Loucy (cell line): ENCODE measurements at regions not wholly inside any gene's neighbourhood (a gene's known extent, or its start where the extent isn't known, plus 50 kb on each side); places are given as distances from the start of the nearest gene placed in this dataset.

ENCODE experiments used
- H2AFZ ChIP-seq: fragments of 200-600 bp; sonication (generic); 2 replicates; pipeline ENCODE4 v1.6.0; 2016; ENCODE audit warnings: antibody characterized with exemption, mild to moderate bottlenecking, low read length, moderate library complexity
- H3F3A ChIP-seq: fragments of 200-600 bp; 2 replicates; pipeline ENCODE4 v1.6.0; 2016; ENCODE audit warnings: antibody characterized with exemption, low read depth, mild to moderate bottlenecking
- H3K27me3 ChIP-seq: fragments of 200-600 bp; sonication (generic); 2 replicates; pipeline ENCODE4 v1.6.1; 2014; ENCODE audit warnings: low read length, mild to moderate bottlenecking; ENCODE audit not compliant: insufficient read depth, poor library complexity, severe bottlenecking
- H3K36me3 ChIP-seq: fragments of 200-600 bp; sonication (generic); 2 replicates; pipeline ENCODE4 v1.6.1; 2016; ENCODE audit warnings: low read length; ENCODE audit not compliant: insufficient read depth
- H3K4me1 ChIP-seq: fragments of 200-600 bp; sonication (generic); 2 replicates; pipeline ENCODE4 v1.5.1; 2014; ENCODE audit warnings: low read length, mild to moderate bottlenecking; ENCODE audit not compliant: insufficient read depth, poor library complexity, severe bottlenecking
- H3K4me2 ChIP-seq: fragments of 200-600 bp; sonication (generic); 2 replicates; pipeline ENCODE4 v1.6.0; 2014; ENCODE audit warnings: antibody characterized with exemption, low read length, low read depth, mild to moderate bottlenecking; ENCODE audit not compliant: poor library complexity, severe bottlenecking
- H3K4me3 ChIP-seq: fragments of 200-600 bp; sonication (generic); 2 replicates; pipeline ENCODE4 v1.5.1; 2014; ENCODE audit warnings: low read length, mild to moderate bottlenecking, mixed read lengths; ENCODE audit not compliant: poor library complexity, severe bottlenecking
- H3K79me2 ChIP-seq: fragments of 200-600 bp; sonication (generic); 2 replicates; pipeline ENCODE4 v1.6.1; 2014; ENCODE audit warnings: low read length; ENCODE audit not compliant: insufficient read depth
- H3K9ac ChIP-seq: fragments of 200-600 bp; sonication (generic); 2 replicates; pipeline ENCODE4 v1.6.0; 2014; ENCODE audit warnings: mild to moderate bottlenecking, low read depth, low read length, moderate library complexity; ENCODE audit not compliant: poor library complexity, severe bottlenecking
- H3K9me2 ChIP-seq: fragments of 200-600 bp; sonication (generic); replicated peaks from 2 replicates; pipeline ENCODE4 v1.6.1; 2016; ENCODE audit warnings: low read depth, low read length, mixed read lengths
- H3K9me3 ChIP-seq: fragments of 200-600 bp; sonication (generic); 2 replicates; pipeline ENCODE4 v1.6.1; 2014; ENCODE audit warnings: mild to moderate bottlenecking, antibody characterized with exemption, low read length, low read depth; ENCODE audit not compliant: insufficient read depth
- H4K20me1 ChIP-seq: fragments of 200-600 bp; sonication (generic); 2 replicates; pipeline ENCODE4 v1.6.0; 2014; ENCODE audit warnings: antibody characterized with exemption, low read length, mild to moderate bottlenecking; ENCODE audit not compliant: insufficient read depth, poor library complexity, severe bottlenecking
- EZH2phosphoT487 ChIP-seq: fragments of 200-600 bp; IDR thresholded peaks from 2 replicates; pipeline ENCODE4 v1.6.1; 2018; ENCODE audit warnings: antibody characterized with exemption, mild to moderate bottlenecking, moderate library complexity, borderline replicate concordance
- TF ChIP-seq, protein P1 (sequence below): fragments of 200-600 bp; sonication (generic); conservative IDR thresholded peaks from 2 replicates; pipeline ENCODE4 v1.5.1; 2014; ENCODE audit warnings: mild to moderate bottlenecking, antibody characterized with exemption, low read length

DNA sequence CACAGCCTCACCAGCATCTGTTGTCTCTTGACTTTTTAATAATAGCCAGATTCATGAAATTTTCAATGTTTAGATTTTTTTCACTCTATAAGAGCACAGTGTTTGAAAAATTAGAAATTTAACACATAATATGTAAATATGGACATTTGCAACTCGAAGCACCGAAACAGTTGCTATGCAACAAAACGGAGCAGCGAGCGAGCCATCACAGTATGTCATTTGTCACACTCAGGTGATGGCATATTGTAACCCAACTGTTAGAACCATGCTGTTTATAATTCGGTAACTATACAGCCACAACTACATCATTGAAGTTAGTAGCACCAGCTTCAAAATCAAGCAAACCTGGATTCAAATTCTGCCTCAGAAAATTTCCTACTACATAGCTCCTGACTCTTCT is 410.8 kb downstream of the NPIPA8 start:
- Histone ChIP-seq H4K20me1 (no peaks in the 10 kb centered on the region), H3F3A (no peaks in the 10 kb centered on the region), H3K4me2 (no peak overlapping the region), H3K9ac (no peak overlapping the region), H2AFZ (no peak overlapping the region), H3K27me3 (no peaks in the 10 kb centered on the region), H3K79me2 (no peaks in the 10 kb centered on the region), H3K4me3 (no peak overlapping the region), H3K4me1 (no peaks in the 10 kb centered on the region), H3K36me3 (no peaks in the 10 kb centered on the region), H3K9me3 (0 out of 2 replicates have a peak, but pooled peaks cover 4% of the 10 kb centered on the region), H3K9me2 (no peaks in the 10 kb centered on the region)
- TF ChIP-seq, protein P1, sequence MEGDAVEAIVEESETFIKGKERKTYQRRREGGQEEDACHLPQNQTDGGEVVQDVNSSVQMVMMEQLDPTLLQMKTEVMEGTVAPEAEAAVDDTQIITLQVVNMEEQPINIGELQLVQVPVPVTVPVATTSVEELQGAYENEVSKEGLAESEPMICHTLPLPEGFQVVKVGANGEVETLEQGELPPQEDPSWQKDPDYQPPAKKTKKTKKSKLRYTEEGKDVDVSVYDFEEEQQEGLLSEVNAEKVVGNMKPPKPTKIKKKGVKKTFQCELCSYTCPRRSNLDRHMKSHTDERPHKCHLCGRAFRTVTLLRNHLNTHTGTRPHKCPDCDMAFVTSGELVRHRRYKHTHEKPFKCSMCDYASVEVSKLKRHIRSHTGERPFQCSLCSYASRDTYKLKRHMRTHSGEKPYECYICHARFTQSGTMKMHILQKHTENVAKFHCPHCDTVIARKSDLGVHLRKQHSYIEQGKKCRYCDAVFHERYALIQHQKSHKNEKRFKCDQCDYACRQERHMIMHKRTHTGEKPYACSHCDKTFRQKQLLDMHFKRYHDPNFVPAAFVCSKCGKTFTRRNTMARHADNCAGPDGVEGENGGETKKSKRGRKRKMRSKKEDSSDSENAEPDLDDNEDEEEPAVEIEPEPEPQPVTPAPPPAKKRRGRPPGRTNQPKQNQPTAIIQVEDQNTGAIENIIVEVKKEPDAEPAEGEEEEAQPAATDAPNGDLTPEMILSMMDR: no peak
- no peak for TF ChIP-seq EZH2phosphoT487

DNA sequence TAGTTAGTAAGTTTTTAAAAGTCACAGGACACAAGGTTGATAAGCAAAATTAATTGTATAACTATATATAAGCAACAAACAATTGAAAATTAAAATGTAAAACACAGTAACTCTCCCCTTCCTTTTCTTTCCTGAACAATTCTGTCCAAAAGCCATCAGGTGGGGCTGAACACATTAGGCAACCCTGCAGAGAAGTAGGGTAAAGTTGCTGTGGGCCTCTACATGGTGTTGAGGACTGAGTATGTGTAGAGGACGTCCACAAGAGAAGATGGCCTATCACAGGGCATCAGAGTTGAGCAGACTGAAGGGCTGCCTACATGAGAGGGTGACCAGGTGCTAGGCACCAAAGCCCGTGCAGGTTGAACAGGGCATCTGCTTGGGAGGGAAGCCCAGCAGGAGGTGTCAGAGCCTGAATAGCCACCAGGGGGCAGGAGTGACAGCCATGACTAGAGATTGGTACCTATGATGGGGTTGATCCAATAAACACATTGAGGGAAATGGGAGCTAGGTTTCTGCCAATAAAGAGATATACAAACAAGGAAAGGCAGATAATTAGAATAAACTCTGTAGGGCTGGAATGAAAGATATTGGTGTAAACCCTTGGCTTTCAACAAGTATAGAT is 415.1 kb downstream of the NPIPA8 start:
- no peaks in the 10 kb centered on the region; the same call in 1 of the 2 replicates for H3K9me3 ChIP-seq
- no peaks in the 10 kb centered on the region for H3K4me1 ChIP-seq
- no peaks in the 10 kb centered on the region for H4K20me1 ChIP-seq
- H3K4me2 ChIP-seq: no peak overlapping the region
- no peaks in the 10 kb centered on the region for H3K36me3 ChIP-seq
- H3K79me2 ChIP-seq: no peaks in the 10 kb centered on the region
- no peak overlapping the region for H3K9ac ChIP-seq
- no peak overlapping the region for H2AFZ ChIP-seq
- no peaks in the 10 kb centered on the region for H3K9me2 ChIP-seq
- no peak overlapping the region for H3K4me3 ChIP-seq
- H3K27me3 ChIP-seq: no peaks in the 10 kb centered on the region
- H3F3A ChIP-seq: no peaks in the 10 kb centered on the region
- no peak for TF ChIP-seq EZH2phosphoT487
- TF ChIP-seq, protein P1: peak; percentile 84

DNA sequence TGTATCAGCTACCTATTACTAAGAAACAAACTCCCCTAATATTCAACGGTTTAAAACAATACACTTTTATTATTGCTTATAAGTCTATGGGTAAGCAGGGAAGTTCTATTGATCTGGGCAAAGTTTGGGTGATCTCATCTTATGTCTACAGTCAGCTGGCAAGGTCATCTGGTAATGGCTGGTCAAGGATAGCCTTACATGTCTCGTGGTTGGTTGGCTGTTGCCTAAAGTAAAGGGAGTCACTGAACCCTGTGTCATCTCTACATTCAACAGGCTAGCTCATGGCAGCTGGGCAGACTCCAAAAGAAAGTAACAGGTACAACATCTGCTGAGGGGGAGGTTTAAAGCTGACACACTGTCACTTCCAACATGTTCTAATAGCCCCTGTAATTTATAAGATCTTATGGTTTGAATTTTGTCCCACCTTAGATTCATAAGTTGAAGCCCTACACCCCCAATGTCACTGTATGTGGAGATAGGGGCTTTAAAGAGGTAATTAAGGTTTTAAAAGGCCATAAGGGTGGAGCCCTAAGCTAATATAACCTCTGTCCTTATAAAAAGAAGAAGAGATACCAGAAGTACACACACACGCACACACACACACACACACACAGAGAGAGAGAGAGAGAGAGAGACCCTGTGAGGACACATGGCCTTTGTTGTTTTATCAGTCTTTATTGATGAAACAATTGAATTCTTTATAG is 419.1 kb downstream of the NPIPA8 start:
- Histone ChIP-seq H3K4me3 (no peak overlapping the region), H3K9ac (no peak overlapping the region), H3K9me3 (peaks cover 5% of the 10 kb centered on the region; the same call in 1 of the 2 replicates), H3K4me2 (no peak overlapping the region), H3F3A (no peaks in the 10 kb centered on the region), H3K27me3 (no peaks in the 10 kb centered on the region), H3K9me2 (no peaks in the 10 kb centered on the region), H3K79me2 (no peaks in the 10 kb centered on the region), H3K36me3 (no peaks in the 10 kb centered on the region), H3K4me1 (no peaks in the 10 kb centered on the region), H2AFZ (no peak overlapping the region), H4K20me1 (no peaks in the 10 kb centered on the region)
- TF ChIP-seq EZH2phosphoT487: no peak
- TF ChIP-seq, protein P1: no peak
